ENCODE measurements at regions not wholly inside any gene's neighbourhood (a gene's known extent, or its start where the extent isn't known, plus 50 kb on each side); places are given as distances from the start of the nearest gene placed in this dataset.

DNA sequence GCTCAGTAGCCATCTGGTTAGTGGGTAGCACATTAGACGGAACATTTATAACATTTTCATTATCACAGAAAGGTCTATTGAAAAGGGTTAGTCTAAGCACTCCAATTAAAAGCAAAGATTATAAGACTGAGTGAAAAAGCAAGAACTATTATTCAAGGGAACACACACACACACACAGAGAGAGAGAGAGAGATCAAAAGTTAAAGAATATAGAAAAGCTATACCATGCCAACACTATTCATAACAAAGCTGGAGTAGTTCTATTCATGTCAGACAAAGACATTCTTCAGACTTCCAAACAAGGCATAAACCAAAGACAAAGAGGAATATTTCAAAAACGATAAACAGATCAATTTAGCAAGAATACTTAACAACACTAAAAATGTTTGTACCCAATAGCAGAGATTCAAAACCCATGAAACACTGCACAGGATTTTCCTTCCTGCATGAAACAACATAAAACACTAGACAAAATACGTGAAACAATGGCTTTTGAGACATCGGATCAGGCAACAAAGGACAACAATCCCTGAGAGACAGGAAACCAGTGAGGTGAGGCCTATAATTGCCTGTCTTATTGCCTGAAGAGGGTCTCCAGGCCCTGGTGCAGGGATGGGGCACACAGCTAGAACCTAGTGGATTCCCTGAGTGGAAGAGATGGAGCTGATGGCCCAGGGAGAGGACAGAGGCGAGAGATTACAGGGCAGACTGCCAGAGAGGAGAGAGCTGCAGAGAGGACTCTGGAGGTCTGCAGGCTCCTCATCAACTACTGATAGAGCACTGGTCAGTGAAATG is 83.6 kb upstream of the NPAS2 start:
- TF ChIP-seq, protein P1, sequence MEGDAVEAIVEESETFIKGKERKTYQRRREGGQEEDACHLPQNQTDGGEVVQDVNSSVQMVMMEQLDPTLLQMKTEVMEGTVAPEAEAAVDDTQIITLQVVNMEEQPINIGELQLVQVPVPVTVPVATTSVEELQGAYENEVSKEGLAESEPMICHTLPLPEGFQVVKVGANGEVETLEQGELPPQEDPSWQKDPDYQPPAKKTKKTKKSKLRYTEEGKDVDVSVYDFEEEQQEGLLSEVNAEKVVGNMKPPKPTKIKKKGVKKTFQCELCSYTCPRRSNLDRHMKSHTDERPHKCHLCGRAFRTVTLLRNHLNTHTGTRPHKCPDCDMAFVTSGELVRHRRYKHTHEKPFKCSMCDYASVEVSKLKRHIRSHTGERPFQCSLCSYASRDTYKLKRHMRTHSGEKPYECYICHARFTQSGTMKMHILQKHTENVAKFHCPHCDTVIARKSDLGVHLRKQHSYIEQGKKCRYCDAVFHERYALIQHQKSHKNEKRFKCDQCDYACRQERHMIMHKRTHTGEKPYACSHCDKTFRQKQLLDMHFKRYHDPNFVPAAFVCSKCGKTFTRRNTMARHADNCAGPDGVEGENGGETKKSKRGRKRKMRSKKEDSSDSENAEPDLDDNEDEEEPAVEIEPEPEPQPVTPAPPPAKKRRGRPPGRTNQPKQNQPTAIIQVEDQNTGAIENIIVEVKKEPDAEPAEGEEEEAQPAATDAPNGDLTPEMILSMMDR (IDR thresholded peaks at IDR 0.05) = no peak
- TF ChIP-seq POLR2A (IDR thresholded peaks at IDR 0.05) = no peak

All from Peyer's patch (tissue), 4 donors.